Muscle of back (tissue), 3 donors: ENCODE measurements at regions not wholly inside any gene's neighbourhood (a gene's known extent, or its start where the extent isn't known, plus 50 kb on each side); places are given as distances from the start of the nearest gene placed in this dataset.
"Not testable (repeated sequence)": the region's sequence is repeated elsewhere in the genome, so short reads cannot be mapped to it uniquely, and the experiment has no call there.

Source experiments
- DNase-seq, 3 donors: peaks; one replicate each; pipeline versions ENCODE4 v3.0.0 to v3.0.0-alpha.2; 2013

DNA sequence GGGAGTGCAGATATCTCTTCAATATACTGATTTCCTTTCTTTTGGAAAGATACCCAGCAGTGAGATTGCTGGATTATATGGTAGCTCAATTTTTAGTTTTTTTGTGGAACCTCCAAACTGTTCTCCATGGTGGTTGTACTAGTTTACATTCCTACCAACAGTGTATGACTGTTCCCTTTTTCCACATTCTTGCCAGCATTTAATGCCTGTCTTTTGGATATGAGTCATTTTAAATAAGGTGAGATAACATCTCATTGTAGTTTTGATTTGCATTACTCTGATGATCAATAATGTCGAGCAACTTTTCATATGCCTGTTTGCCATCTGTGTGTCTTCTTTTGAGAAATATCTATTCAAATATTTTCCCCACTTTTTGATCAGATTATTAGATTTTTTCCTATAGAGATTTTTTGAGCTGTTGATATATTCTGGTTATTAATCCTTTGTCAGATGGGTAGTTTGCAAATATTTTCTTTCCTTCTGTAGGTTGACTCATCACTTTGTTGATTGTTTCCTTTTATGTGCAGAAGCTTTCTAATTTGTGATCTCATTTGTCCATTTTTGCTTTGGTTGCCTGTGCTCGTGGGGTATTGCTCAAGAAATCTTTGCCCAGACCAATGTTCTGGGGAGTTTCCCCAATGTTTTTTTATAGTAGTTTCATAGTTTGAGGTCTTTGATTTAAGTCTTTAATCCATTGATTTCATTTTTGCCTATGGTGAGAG lies 552.7 kb downstream of the ZNF674 start:
- no peak for DNase-seq

- DNase-seq = no peak
Observed at GRCh38 chrX:45986971-45987370, 558.2 kb downstream of the ZNF674 start.

GRCh38 chrX:45986081-45986480 lies 559.1 kb downstream of the ZNF674 start:
- DNase-seq = no peak

GRCh38 chrX:45982958-45983727 lies 562.1 kb downstream of the ZNF674 start:
- DNase-seq = not testable (repeated sequence)

GRCh38 chrX:45980726-45981125 lies 564.5 kb downstream of the ZNF674 start:
- no peak for DNase-seq

DNA sequence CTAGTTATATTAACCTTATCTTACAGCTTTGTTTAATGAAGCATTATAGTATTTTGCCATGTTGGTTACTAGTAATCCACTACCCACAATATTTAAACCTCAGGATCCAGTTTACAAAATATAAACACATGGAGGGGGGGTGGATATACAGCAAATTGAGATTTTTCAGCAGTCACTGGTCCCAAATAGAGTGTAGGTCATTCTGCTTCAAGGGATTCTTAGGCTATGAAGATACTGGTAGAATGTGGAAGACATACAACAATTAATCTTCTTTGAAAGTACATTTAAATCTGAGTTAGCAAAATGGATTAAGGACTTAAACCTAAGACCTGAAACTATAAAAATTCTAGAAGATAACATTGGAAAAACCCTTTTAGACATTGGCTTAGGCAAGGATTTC lies 569.6 kb downstream of the ZNF674 start:
- DNase-seq = no peak

- no peak for DNase-seq
Observed at GRCh38 chrX:45972636-45973035, 572.6 kb downstream of the ZNF674 start.

DNA sequence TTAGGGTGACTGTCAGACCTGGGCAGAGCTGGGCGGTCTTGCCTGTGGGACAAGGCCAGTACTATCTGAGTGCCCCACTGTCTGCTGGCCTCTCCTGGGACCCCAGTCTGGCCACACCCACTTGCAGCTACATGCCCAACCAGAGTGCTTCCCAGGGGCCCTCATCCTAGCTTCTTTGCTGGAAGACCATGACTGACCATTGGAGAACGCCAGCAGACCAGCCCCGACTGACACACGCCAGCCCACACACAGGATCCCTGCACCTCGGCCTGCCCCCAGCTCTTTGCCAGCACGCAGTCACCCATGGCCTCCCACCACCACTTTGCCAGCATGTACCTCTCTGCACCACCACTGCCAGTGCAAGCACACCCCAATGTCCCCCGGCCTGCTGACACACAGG lies 585.7 kb downstream of the ZNF674 start:
- DNase-seq = no peak

DNA sequence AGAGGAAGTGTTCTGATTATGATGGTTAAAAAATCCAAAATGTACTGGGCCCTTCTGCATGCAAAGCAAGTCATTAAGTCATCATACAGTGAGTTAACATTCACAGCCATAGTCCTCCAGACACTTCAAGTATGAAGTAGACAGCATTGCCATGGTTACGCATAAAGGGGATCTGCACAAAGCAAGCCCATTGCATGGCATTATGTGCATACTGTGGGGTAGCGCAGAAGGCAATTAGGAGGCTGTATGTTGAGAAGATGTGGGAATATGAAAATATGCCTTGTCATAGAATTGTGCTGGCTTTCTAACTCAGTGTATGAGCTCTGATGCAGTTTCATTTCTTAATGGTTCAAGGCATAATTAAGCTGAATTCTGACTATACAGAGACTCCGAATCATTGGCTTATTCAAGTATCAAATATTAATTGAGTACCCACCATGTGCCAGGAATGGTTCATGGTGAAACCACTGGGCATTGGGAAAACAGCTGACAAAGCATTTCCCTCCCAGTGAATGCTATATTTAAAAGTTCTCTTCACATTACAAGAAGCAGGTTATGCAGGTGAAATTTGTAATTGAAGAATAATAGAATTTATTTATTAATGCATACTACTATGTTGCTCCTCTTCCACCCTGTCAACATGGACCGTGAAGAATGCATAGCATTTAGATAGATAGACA lies 588.9 kb downstream of the ZNF674 start:
- no peak for DNase-seq

DNA sequence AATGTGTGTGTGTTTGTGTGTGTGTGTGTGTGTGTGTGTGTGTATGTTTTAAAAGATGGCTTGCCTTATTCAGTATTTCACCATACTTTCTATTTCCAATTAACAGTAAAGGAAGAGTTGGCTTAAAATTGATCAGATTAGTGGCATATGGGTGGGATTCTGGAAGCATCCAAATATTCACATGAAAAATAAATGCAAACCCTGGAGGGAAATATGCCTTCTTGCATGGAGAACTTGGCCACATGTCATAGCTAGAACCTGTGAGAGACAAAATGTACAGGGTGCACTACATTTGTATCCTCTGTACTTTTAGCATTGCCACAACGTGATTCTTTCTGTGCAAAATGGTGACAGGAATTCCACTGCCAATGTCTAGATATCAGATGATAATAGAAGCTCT lies 589.6 kb downstream of the ZNF674 start:
- DNase-seq = no peak

DNA sequence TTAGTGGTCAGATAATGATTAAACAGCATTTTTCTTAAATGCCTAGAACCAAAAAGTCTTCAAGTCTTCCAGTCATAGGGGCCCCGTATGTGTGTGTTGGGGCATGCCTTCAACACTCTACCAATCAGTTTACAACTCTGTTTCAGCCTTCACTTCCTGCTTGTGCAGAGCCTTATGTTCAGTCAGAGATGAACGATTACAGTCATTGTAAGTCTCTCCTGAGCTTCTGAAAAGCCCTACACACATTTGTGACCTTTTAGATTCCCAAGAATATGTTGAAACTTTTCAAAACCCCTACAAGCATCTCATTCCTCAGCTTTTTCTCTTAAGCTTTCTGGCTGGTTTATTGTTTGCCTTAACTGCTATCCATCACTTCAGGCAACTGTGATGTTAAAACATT lies 591.2 kb downstream of the ZNF674 start:
- no peak for DNase-seq

DNA sequence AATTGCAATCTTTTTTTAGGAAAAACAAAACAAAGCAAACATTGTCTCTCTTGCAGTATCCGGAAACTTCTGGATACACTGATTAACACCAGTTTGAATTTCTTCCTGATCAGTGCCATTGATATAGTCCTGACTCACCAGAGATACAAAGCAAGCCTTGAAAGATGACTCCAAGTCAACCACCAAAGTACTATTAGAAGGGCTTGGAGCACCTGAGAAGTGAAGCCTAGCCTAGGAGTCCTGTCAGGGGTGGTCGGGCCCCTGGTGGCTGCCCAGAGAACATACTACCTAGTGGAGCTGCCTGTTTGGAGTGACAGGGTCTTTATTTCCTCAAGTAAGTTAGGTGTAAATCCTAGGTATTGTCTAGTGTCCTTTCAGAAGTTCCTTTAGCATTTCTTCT lies 593.2 kb downstream of the ZNF674 start:
- no peak for DNase-seq

- no peak for DNase-seq
Observed at GRCh38 chrX:45935408-45935807, 609.8 kb downstream of the ZNF674 start.

- DNase-seq = no peak
Observed at GRCh38 chrX:45912316-45912715, 632.9 kb downstream of the ZNF674 start.

DNA sequence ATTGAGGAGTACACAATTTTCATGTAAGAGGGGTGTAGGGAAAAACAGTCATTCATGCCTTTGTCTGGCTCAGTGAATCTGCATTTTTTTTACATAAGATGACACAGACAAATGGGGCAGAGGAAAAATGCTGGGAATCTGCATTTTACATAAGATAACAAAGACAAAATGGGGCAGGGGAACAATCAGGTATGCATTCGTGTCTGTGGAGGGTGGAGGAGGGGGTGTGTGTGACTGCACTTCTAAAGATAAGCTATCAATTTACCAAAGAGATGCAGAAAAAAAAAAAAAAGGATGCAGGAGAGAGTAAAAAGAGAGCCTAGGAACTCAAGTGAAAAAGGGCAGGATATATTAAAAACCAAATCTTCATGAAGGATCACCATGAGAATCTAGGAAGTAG lies 637.4 kb downstream of the ZNF674 start:
- no peak for DNase-seq

DNA sequence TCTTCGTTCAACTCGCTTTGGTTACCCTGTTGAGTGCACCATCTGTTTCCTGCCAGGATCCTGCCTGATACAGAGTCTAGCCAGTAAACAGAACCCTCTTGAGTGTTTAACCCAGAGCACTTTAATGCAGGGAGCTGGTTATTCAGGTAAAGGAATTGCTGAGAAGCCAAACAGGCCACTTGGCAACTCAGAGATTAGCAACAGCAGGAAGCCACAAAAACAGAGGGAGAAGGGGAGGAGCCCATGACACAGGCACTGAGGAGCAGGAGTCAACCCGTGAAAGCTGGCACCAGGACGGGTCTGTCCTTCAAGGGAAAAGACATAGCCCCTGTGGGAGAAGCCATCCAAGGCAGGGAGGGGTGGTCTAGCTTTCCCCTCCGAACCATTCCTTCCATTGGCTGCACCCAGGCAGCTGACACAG lies 641.4 kb downstream of the ZNF674 start:
- DNase-seq = no peak

DNA sequence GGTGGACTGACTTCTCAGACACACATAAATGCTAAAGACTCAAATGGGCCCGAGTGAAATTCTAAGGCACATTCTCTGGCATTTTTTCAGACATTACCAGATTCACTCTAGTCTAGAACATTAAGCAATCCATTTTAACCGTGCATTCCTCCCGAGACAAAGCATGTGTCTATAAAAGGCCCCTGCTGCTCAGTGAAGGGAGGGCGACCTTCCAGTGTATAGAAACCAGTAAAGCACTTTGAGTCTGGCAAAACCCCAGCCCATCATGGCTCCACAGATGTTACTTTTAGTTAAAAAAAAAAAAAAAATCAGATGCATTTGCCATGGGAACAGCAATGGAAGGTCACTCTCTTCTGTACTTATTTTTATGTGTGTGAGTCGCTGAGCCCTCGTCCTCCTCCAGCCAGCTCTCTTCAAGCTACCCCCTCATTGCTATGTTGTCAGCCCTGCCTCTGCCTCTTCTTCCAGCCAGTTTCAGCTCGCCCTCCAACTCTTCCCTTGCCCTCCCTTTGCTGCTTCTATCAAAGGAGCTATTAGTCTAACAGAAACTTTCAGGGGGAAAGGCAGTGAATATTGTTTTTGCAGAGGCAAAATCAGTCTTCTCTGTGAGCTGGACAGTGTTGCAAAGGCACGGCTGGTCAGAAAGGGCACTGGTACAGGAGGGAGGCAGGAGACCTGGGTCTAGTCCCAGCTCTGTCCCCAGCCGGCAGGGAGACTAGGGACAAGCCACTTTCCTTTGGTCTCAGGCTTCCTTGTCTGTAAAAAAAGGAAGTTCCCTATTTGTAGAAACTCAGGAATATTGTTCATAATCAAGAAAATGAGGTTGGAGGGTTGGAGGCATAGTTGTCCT lies 644.2 kb downstream of the ZNF674 start:
- DNase-seq = peak in 2 of 3 donors; percentile 2 to 4

- no peak for DNase-seq
Observed at GRCh38 chrX:45894864-45895645, 650.2 kb downstream of the ZNF674 start.

- no peak for DNase-seq
Observed at GRCh38 chrX:45889471-45889870, 655.8 kb downstream of the ZNF674 start.

DNA sequence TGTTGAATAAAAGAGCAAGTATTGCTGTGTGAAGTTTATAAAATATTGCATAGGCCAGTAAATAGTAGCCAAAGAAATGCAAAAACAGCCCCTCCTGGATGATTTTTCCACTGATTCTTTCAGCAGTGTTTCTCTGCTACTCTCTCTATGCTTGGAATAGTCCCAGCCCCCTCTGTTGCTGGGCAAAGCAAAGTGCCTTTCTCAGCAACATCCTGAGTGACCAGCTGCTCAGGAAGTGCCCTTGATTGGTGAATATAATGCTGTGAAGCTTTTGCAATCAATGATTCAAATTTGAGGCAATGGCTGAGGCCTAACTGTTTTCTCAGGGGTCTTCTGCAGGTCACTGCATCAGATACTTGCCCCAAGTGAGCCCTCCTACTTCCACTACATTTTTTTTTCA lies 656.7 kb downstream of the ZNF674 start:
- DNase-seq = no peak

GRCh38 chrX:45885931-45886330 lies 659.3 kb downstream of the ZNF674 start:
- DNase-seq = no peak
